Fibroblast of lung (primary cell): ENCODE measurements at regions not wholly inside any gene's neighbourhood (a gene's known extent, or its start where the extent isn't known, plus 50 kb on each side); places are given as distances from the start of the nearest gene placed in this dataset.

Source experiments
- DNase-seq, 2 donors: peaks; one replicate each; pipeline versions ENCODE4 v3.0.0 to v3.0.0-alpha.2; 2010; ENCODE audit warnings: low read depth in 2 of 2
- H2AFZ ChIP-seq: 2 replicates; pipeline ENCODE4 v1.5.1; 2012; ENCODE audit warnings: low read length, control low read depth, inconsistent platforms
- H3K27ac ChIP-seq: 2 replicates; pipeline ENCODE4 v1.5.1; 2011; ENCODE audit warnings: low read length, control low read depth; ENCODE audit not compliant: insufficient read depth
- H3K27me3 ChIP-seq: 2 replicates; pipeline ENCODE4 v1.5.1; 2011; ENCODE audit warnings: mild to moderate bottlenecking, low read length; ENCODE audit not compliant: control insufficient read depth, insufficient read depth
- H3K36me3 ChIP-seq: 2 replicates; pipeline ENCODE4 v1.5.1; 2011; ENCODE audit warnings: low read length; ENCODE audit not compliant: control insufficient read depth, insufficient read depth
- H3K4me1 ChIP-seq: 2 replicates; pipeline ENCODE4 v1.5.1; 2011; ENCODE audit warnings: low read length; ENCODE audit not compliant: control insufficient read depth, insufficient read depth; ENCODE audit errors: extremely low read depth
- H3K4me2 ChIP-seq: 2 replicates; pipeline ENCODE4 v1.5.1; 2011; ENCODE audit warnings: low read length, control low read depth; ENCODE audit not compliant: insufficient read depth; ENCODE audit errors: extremely low read depth
- H3K4me3 ChIP-seq, 4 experiments: fragments of 200-600 bp in 1 of 4; sonication (generic) in 1 of 4; replicated peaks in 1 of 4; 2 replicates each; pipeline ENCODE4 v1.5.1; 2011 to 2016; ENCODE audit warnings: low read length in 4 of 4, low read depth in 3 of 4, mild to moderate bottlenecking in 3 of 4, control low read depth in 2 of 4, inconsistent platforms in 1 of 4, mixed read lengths in 1 of 4; ENCODE audit not compliant: insufficient read depth in 1 of 4; ENCODE audit errors: control extremely low read depth in 1 of 4
- H3K79me2 ChIP-seq: 2 replicates; pipeline ENCODE4 v1.5.1; 2012; ENCODE audit warnings: mild to moderate bottlenecking, low read length, inconsistent platforms; ENCODE audit not compliant: control insufficient read depth, insufficient read depth
- H3K9ac ChIP-seq: 2 replicates; pipeline ENCODE4 v1.5.1; 2011; ENCODE audit warnings: mild to moderate bottlenecking, low read length, control low read depth; ENCODE audit not compliant: insufficient read depth
- H3K9me3 ChIP-seq: 2 replicates; pipeline ENCODE4 v1.5.1; 2012; ENCODE audit warnings: low read depth, low read length; ENCODE audit not compliant: control insufficient read depth, insufficient read depth
- H4K20me1 ChIP-seq: 2 replicates; pipeline ENCODE4 v1.5.1; 2011; ENCODE audit warnings: low read length; ENCODE audit not compliant: control insufficient read depth, insufficient read depth; ENCODE audit errors: extremely low read depth
- EZH2 ChIP-seq: IDR thresholded peaks from 2 replicates; pipeline ENCODE4 v1.5.1; 2012; ENCODE audit warnings: low read length, control low read depth, mild to moderate bottlenecking; ENCODE audit errors: missing control alignments
- TF ChIP-seq, protein P1 (sequence below), 2 donors: IDR thresholded peaks in 1 of 2; conservative IDR thresholded peaks in 1 of 2; 1 replicate in 1 of 2; 2 replicates in 1 of 2; pipeline ENCODE4 v1.5.1; 2011 to 2012; ENCODE audit warnings: low read length in 2 of 2, control low read depth in 1 of 2, inconsistent platforms in 1 of 2, low read depth in 1 of 2, mild to moderate bottlenecking in 1 of 2

- Histone ChIP-seq H3K27me3 (no peaks in the 10 kb centered on the region), H3K4me2 (no peak overlapping the region), H3K4me3 (no peak overlapping the region), H3K9ac (no peak overlapping the region), H3K27ac (no peak overlapping the region), H2AFZ (no peak overlapping the region), H3K9me3 (no peaks in the 10 kb centered on the region), H3K4me1 (no peaks in the 10 kb centered on the region), H3K79me2 (no peaks in the 10 kb centered on the region), H3K36me3 (no peaks in the 10 kb centered on the region), H4K20me1 (no peaks in the 10 kb centered on the region)
- DNase-seq: no peak
- TF ChIP-seq, protein P1, sequence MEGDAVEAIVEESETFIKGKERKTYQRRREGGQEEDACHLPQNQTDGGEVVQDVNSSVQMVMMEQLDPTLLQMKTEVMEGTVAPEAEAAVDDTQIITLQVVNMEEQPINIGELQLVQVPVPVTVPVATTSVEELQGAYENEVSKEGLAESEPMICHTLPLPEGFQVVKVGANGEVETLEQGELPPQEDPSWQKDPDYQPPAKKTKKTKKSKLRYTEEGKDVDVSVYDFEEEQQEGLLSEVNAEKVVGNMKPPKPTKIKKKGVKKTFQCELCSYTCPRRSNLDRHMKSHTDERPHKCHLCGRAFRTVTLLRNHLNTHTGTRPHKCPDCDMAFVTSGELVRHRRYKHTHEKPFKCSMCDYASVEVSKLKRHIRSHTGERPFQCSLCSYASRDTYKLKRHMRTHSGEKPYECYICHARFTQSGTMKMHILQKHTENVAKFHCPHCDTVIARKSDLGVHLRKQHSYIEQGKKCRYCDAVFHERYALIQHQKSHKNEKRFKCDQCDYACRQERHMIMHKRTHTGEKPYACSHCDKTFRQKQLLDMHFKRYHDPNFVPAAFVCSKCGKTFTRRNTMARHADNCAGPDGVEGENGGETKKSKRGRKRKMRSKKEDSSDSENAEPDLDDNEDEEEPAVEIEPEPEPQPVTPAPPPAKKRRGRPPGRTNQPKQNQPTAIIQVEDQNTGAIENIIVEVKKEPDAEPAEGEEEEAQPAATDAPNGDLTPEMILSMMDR (conservative IDR thresholded peaks at IDR 0.05 in 1 of 2, IDR thresholded peaks at IDR 0.05 in 1 of 2; ENCODE audit: low read depth in 1 of 2, low read length in 2 of 2): no peak
- no peak for TF ChIP-seq EZH2
These were observed 218.2 kb downstream of the BCHE start for GRCh38 chr3:165619069-165619468.

GRCh38 chr3:165617134-165617533 lies 220.1 kb downstream of the BCHE start:
- H3K4me1 ChIP-seq: no peaks in the 10 kb centered on the region
- no peaks in the 10 kb centered on the region for H4K20me1 ChIP-seq
- no peak overlapping the region for H2AFZ ChIP-seq
- no peak overlapping the region for H3K27ac ChIP-seq
- no peaks in the 10 kb centered on the region for H3K9me3 ChIP-seq
- no peak overlapping the region for H3K4me2 ChIP-seq
- no peaks in the 10 kb centered on the region for H3K79me2 ChIP-seq
- no peaks in the 10 kb centered on the region for H3K27me3 ChIP-seq
- DNase-seq: no peak
- no peaks in the 10 kb centered on the region for H3K36me3 ChIP-seq
- no peak overlapping the region for H3K4me3 ChIP-seq
- TF ChIP-seq, protein P1 (conservative IDR thresholded peaks at IDR 0.05 in 1 of 2, IDR thresholded peaks at IDR 0.05 in 1 of 2; ENCODE audit: low read depth in 1 of 2, low read length in 2 of 2): no peak
- TF ChIP-seq EZH2: no peak
- peak overlapping the region; percentile 16 for H3K9ac ChIP-seq

- Histone ChIP-seq H3K36me3 (no peaks in the 10 kb centered on the region), H3K9ac (no peak overlapping the region), H3K4me2 (no peak overlapping the region), H3K4me3 (no peak overlapping the region), H4K20me1 (no peaks in the 10 kb centered on the region), H2AFZ (no peak overlapping the region), H3K79me2 (no peaks in the 10 kb centered on the region), H3K4me1 (no peaks in the 10 kb centered on the region), H3K27me3 (no peaks in the 10 kb centered on the region), H3K9me3 (no peaks in the 10 kb centered on the region), H3K27ac (no peak overlapping the region)
- TF ChIP-seq EZH2: no peak
- TF ChIP-seq, protein P1 (conservative IDR thresholded peaks at IDR 0.05 in 1 of 2, IDR thresholded peaks at IDR 0.05 in 1 of 2; ENCODE audit: low read depth in 1 of 2, low read length in 2 of 2): no peak
- DNase-seq: no peak
These were observed 222.9 kb downstream of the BCHE start for GRCh38 chr3:165614337-165614736.
